Pancreas (tissue), 10 donors: ENCODE measurements at regions not wholly inside any gene's neighbourhood (a gene's known extent, or its start where the extent isn't known, plus 50 kb on each side); places are given as distances from the start of the nearest gene placed in this dataset.

Source experiments
- ATAC-seq, 4 donors: fragments of 200-7000 bp; cut with Tn5 transposase; one replicate each; pipeline versions ENCODE4 v1.8.0 to v1.9.1; 2020; ENCODE audit warnings: mild to moderate bottlenecking in 4 of 4, moderate library complexity in 4 of 4
- DNase-seq, 6 donors: peaks; one replicate each; pipeline ENCODE4 v3.0.0-alpha.2; 2020
- FAIRE-seq: peaks from 2 replicates; lab custom pipeline; 2012; peaks lifted over from hg19 to GRCh38; lab: Jason Lieb, UNC
- H3K27ac ChIP-seq, 4 donors: fragments of 200-600 bp; sonication (generic); 1 replicate in 3 of 4; 2 replicates in 1 of 4; pipeline versions ENCODE4 v1.5.0 to v1.8.0; 2020
- H3K27me3 ChIP-seq, 4 donors: fragments of 200-600 bp; one replicate each; pipeline ENCODE4 v1.8.0; 2021
- H3K36me3 ChIP-seq, 3 donors: fragments of 200-600 bp; sonication (generic) in 1 of 3; one replicate each; pipeline versions ENCODE4 v1.5.0 to v1.8.0; 2020 to 2021
- H3K4me1 ChIP-seq, 3 donors: fragments of 200-600 bp; one replicate each; pipeline ENCODE4 v1.8.0; 2021
- H3K4me3 ChIP-seq, 4 donors: fragments of 200-600 bp; sonication (generic) in 2 of 4; one replicate each; pipeline versions ENCODE4 v1.5.0 to v1.8.0; 2020 to 2021
- H3K9me3 ChIP-seq, 4 donors: fragments of 200-600 bp; one replicate each; pipeline ENCODE4 v1.8.0; 2021
- CTCF ChIP-seq, 4 donors: fragments of 200-600 bp; sonication (generic) in 3 of 4; IDR thresholded peaks; one replicate each; pipeline versions ENCODE4 v1.5.0 to v1.8.0; 2021; ENCODE audit warnings: antibody characterized with exemption in 4 of 4
- WGBS, 2 donors: extraction: QIAGEN DNeasy Blood & Tissue Kit; methylation state at CpG; one replicate each; pipeline ENCODE4 v1.1.7; 2013; 5-methylcytosine and 5-hydroxymethylcytosine counted together
- intact Hi-C, 3 donors: fragments of 100-400 bp; cut with DNase I; formaldehyde crosslinking; loops; one replicate each; pipeline versions ENCODE4 v1.11.1 to v1.14.2; 2022
- donor health status: healthy with polysubstance abuse.
- donor health status: DM: no; HTN: no; CAD: no; lungs with moderate emphysema.
- donor health status: DM: no; HTN: no; CAD: no.
- donor health status: control.
- donor health status: control.
- donor health status: Bipolar disorder and iron deficiency.
- donor health status: DM: yes; HTN: yes; CAD: no.
- donor health status: DM: no; HTN: no; CAD: no.
- donor health status: DM: no; HTN: no; CAD: no.
- donor health status: DM: yes; HTN: yes; CAD: no.

DNA sequence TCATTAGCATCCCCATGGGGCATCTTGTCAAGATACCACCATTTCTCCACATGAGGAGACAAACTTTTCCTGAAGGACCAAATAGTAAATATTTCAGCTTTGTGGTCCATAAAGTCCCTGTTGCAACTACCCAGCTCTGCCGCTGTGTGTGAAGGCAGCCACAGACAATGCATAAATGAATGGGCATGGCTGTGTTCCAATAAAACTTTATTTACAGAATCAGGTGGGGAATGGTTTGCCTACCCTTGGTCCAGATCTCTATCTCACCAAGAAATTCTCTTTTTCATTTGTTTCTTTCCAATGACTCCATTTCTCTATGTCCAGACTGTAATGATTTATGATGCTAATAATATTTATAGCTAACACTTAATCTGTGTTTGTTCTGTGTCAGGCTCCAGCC, 409.3 kb upstream of the TBX3 start:
- Histone ChIP-seq H3K27me3 (no peaks in the 10 kb centered on the region), H3K36me3 (no peaks in the 10 kb centered on the region), H3K27ac (no peak overlapping the region), H3K4me3 (no peak overlapping the region), H3K9me3 (no peaks in the 10 kb centered on the region), H3K4me1 (peaks cover 0 to 12% (median 8%) of the 10 kb centered on the region in 3 donors)
- WGBS, 2 donors = 84 to 90% methylated on average over 1 of the region's 1 CpG
- FAIRE-seq (no peak), DNase-seq (no peak), ATAC-seq (no peak)
- TF ChIP-seq CTCF (IDR thresholded peaks at IDR 0.05) = no peak
- intact Hi-C loops = no loop called here

DNA sequence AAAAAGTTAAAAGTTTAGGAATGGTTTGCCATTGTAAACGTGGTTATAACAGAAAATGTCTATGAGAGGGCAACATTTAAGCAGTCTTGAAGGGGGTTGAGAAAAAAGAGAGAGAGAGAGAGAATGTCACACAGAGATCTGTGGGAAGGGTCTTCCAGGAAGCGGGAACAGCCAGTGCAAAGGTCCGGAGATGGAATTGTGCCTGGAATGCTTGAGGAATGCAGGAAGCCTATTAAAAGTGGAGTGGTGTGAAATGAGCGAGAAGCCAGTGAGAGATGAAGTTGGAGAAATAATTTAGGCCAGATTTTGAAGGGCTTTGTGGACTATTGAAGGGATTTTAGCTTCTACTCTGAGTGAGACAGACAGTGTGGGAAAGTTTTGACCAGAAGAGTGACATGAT, 406.8 kb upstream of the TBX3 start:
- no peak overlapping the region for H3K27ac ChIP-seq
- 78 to 84% methylated on average over 4 of the region's 4 CpGs for WGBS, 2 donors
- H3K36me3 ChIP-seq = no peaks in the 10 kb centered on the region
- FAIRE-seq (no peak), ATAC-seq (no peak), DNase-seq (no peak)
- no peaks in the 10 kb centered on the region for H3K27me3 ChIP-seq
- H3K4me3 ChIP-seq = no peak overlapping the region
- H3K9me3 ChIP-seq = no peaks in the 10 kb centered on the region
- H3K4me1 ChIP-seq = peaks cover 0 to 12% (median 9%) of the 10 kb centered on the region in 3 donors
- no peak for TF ChIP-seq CTCF (IDR thresholded peaks at IDR 0.05)
- intact Hi-C loops = no loop called here

DNA sequence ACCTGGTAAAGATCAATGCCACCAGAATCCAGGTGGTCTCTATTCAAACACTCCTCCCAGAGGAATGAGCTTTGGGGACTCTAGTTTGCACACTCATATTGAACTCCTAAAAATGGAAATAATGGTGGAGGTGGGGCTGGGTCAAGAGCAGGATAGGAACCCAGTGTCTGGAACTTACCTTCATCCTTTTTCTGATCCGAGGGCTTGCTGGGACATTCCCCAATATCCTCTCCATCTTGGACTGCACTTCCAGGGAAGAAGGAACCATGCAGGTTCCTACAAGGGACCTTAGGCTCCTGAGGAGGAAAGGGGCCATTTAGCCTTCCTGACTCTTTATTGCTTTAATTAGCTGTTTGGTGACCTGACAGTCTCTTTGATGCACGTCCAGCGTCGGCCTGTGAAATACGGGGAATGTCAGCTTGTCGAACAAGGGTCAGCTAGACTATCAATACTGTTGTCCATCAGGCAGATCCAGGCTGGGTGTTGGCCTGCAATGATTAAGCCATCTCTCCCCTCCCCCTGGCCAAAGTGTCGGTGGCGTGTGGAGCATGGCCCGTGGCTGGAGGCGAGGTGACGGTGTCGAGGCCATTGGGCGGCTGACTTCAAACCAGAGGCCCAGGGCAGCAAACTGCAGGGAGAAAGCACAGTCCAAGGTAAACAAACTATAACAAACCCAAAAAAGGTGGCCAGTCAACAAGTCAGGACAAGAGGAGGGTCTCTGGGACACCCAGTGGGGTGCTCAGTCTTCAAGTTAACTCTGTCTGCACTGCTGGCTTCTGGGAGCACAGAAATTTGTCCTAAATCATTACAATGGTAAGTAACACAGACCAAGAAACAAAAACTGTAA, 405.2 kb upstream of the TBX3 start:
- WGBS, 2 donors = 63 to 66% methylated on average over 13 of the region's 13 CpGs

DNA sequence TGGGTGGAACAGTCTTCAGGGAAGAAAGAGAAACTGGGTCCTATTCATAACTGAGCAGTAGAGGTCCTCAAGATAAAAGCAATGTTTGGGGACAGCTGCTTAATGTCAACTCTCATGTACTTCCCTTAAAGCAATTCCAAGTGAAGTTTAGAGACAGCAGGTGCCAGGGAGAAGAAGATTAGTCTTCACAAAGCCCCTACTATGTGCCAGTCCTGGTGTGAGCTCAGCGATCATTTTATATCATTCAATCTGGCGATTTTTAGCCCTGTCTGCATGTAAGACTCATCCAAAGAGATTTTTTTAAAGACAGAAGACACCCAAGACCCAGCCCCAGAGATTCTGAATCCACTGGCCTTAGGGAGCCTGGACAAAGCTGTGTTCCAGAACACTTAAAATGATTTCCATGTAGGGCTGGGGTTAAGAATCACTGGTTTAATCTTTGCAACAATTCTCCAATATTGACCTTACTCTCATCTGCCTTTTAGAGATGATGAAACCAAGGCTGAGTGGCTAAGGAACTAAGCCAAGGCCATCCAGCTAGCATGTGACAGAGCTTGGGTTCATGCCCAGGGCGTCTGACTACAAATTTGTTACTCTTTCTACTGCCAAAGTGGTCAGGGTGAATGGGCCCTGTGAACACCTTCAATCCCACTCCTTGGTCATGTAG, 404.5 kb upstream of the TBX3 start:
- FAIRE-seq = no peak
- peak in 5 of 6 donors; percentile 58 to 78 (median 64) for DNase-seq

More for the DNA sequence above, 405.2 kb upstream of the TBX3 start:
- ATAC-seq (peak in 2 of 4 donors; percentile 28 to 32), DNase-seq (no peak), FAIRE-seq (no peak)
- TF ChIP-seq CTCF (IDR thresholded peaks at IDR 0.05) = no peak
- H3K27ac ChIP-seq = peak overlapping the region in 1 of 4 donors; percentile 17
- intact Hi-C loops = no loop called here
- H3K4me1 ChIP-seq = peaks cover 0 to 9% (median 7%) of the 10 kb centered on the region in 3 donors
- no peaks in the 10 kb centered on the region for H3K27me3 ChIP-seq
- H3K36me3 ChIP-seq = no peaks in the 10 kb centered on the region
- H3K9me3 ChIP-seq = no peaks in the 10 kb centered on the region
- H3K4me3 ChIP-seq = no peak overlapping the region

More for the DNA sequence above, 404.5 kb upstream of the TBX3 start:
- ATAC-seq = peak; percentile 82 to 95 (median 92)
- 53 to 63% methylated on average over 3 of the region's 3 CpGs for WGBS, 2 donors
- TF ChIP-seq CTCF (IDR thresholded peaks at IDR 0.05) = no peak
- no peaks in the 10 kb centered on the region for H3K27me3 ChIP-seq
- H3K9me3 ChIP-seq = no peaks in the 10 kb centered on the region
- H3K36me3 ChIP-seq = no peaks in the 10 kb centered on the region
- peaks cover 0 to 9% (median 3%) of the 10 kb centered on the region in 3 donors for H3K4me1 ChIP-seq
- intact Hi-C loops = no loop called here
- no peak overlapping the region for H3K4me3 ChIP-seq
- H3K27ac ChIP-seq = peak overlapping the region in 1 of 4 donors; percentile 17
